Keratinocyte (primary cell): ENCODE measurements at regions not wholly inside any gene's neighbourhood (a gene's known extent, or its start where the extent isn't known, plus 50 kb on each side); places are given as distances from the start of the nearest gene placed in this dataset.

Experiments used
- DNase-seq: peaks from one replicate; pipeline ENCODE4 v3.0.0-alpha.2; 2011; ENCODE audit warnings: low read depth, missing footprints, low spot score
- FAIRE-seq: peaks from 2 replicates; lab custom pipeline; 2011; peaks lifted over from hg19 to GRCh38; lab: Jason Lieb, UNC
- H2AFZ ChIP-seq: 2 replicates; pipeline ENCODE4 v1.6.0; 2012; ENCODE audit warnings: low read length, control low read depth, inconsistent platforms; ENCODE audit not compliant: control insufficient read depth
- H3K27ac ChIP-seq: 2 replicates; pipeline ENCODE4 v1.5.1; 2011; ENCODE audit warnings: low read length; ENCODE audit not compliant: control insufficient read depth, insufficient read depth
- H3K27me3 ChIP-seq: 3 replicates; pipeline ENCODE4 v1.6.0; 2011; ENCODE audit warnings: low read length; ENCODE audit not compliant: control insufficient read depth, insufficient read depth; ENCODE audit errors: extremely low read depth
- H3K36me3 ChIP-seq, 2 experiments: 2 replicates in 1 of 2; 3 replicates in 1 of 2; pipeline ENCODE4 v1.5.1; 2011; ENCODE audit warnings: low read length in 2 of 2, mild to moderate bottlenecking in 1 of 2; ENCODE audit not compliant: control insufficient read depth in 2 of 2, insufficient read depth in 2 of 2; ENCODE audit errors: extremely low read depth in 1 of 2
- H3K4me1 ChIP-seq: 3 replicates; pipeline ENCODE4 v1.5.1; 2011; ENCODE audit warnings: low read length; ENCODE audit not compliant: control insufficient read depth, insufficient read depth; ENCODE audit errors: extremely low read depth
- H3K4me2 ChIP-seq: 3 replicates; pipeline ENCODE4 v1.6.0; 2011; ENCODE audit warnings: low read depth, low read length; ENCODE audit not compliant: control insufficient read depth, insufficient read depth; ENCODE audit errors: extremely low read depth
- H3K4me3 ChIP-seq, 3 experiments: fragments of 200-600 bp in 1 of 3; sonication (generic) in 1 of 3; 2 replicates in 2 of 3; 3 replicates in 1 of 3; pipeline ENCODE4 v1.5.1; 2011 to 2016; ENCODE audit warnings: low read length in 3 of 3, mild to moderate bottlenecking in 3 of 3, control low read depth in 2 of 3, inconsistent platforms in 1 of 3, low read depth in 1 of 3, mixed read lengths in 1 of 3, mixed run types in 1 of 3, moderate library complexity in 1 of 3; ENCODE audit not compliant: control insufficient read depth in 2 of 3, insufficient read depth in 2 of 3; ENCODE audit errors: extremely low read depth in 1 of 3
- H3K79me2 ChIP-seq: 2 replicates; pipeline ENCODE4 v1.6.0; 2012; ENCODE audit warnings: low read length; ENCODE audit not compliant: control insufficient read depth, insufficient read depth
- H3K9ac ChIP-seq: 3 replicates; pipeline ENCODE4 v1.6.0; 2011; ENCODE audit warnings: low read length; ENCODE audit not compliant: control insufficient read depth, insufficient read depth; ENCODE audit errors: extremely low read depth
- H3K9me1 ChIP-seq: 3 replicates; pipeline ENCODE4 v1.6.0; 2011; ENCODE audit warnings: low read length; ENCODE audit not compliant: control insufficient read depth, insufficient read depth; ENCODE audit errors: extremely low read depth
- H3K9me3 ChIP-seq: 2 replicates; pipeline ENCODE4 v1.5.1; 2012; ENCODE audit warnings: low read depth, low read length; ENCODE audit not compliant: control insufficient read depth
- H4K20me1 ChIP-seq: 3 replicates; pipeline ENCODE4 v1.6.0; 2011; ENCODE audit warnings: low read length; ENCODE audit not compliant: control insufficient read depth, insufficient read depth; ENCODE audit errors: extremely low read depth
- EZH2 ChIP-seq: IDR thresholded peaks from one replicate; pipeline ENCODE4 v1.6.1; 2012; ENCODE audit warnings: inconsistent platforms, mild to moderate bottlenecking, low read length, moderate library complexity
- dilution Hi-C: fragments of 300-500 bp; cut with MboI; formaldehyde crosslinking; loops from one replicate; pipeline ENCODE4 v1.7.0; 2020; ENCODE audit warnings: low sequenced_read_pairs; ENCODE audit not compliant: extremely low pct_ligation_motif_present
- TF ChIP-seq, protein P1 (sequence below), 3 experiments: IDR thresholded peaks in 1 of 3; conservative IDR thresholded peaks in 1 of 3; optimal IDR thresholded peaks in 1 of 3; 2 replicates in 2 of 3; 3 replicates in 1 of 3; pipeline versions ENCODE3 to v1.5.1; 2011; ENCODE audit warnings: low read length in 3 of 3, mild to moderate bottlenecking in 3 of 3, moderate library complexity in 2 of 3, control low read depth in 1 of 3, inconsistent platforms in 1 of 3; ENCODE audit not compliant: insufficient read depth in 2 of 3; ENCODE audit errors: extremely low read depth in 1 of 3

DNA sequence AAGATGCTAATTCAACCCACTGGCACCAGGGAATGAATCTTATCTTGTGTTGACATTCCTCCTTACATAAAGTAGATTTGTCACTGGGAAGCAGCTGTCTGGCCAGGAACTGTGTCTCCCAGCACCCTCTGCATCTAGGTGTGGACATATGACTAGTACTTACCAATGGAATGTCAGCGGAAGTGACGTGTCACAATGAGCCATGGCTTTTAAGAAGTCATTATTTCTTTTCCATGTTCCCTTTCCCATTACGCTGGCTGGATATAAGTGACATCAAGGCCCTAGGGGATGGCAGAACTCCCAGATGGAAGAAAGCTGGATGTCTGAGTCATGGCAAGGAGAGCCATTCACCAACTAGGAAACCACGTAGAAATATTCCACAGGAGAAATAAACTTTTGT lies 84.7 kb upstream of the MAST4 start:
- H4K20me1 ChIP-seq = no peaks in the 10 kb centered on the region
- no peak for TF ChIP-seq EZH2
- TF ChIP-seq, protein P1, sequence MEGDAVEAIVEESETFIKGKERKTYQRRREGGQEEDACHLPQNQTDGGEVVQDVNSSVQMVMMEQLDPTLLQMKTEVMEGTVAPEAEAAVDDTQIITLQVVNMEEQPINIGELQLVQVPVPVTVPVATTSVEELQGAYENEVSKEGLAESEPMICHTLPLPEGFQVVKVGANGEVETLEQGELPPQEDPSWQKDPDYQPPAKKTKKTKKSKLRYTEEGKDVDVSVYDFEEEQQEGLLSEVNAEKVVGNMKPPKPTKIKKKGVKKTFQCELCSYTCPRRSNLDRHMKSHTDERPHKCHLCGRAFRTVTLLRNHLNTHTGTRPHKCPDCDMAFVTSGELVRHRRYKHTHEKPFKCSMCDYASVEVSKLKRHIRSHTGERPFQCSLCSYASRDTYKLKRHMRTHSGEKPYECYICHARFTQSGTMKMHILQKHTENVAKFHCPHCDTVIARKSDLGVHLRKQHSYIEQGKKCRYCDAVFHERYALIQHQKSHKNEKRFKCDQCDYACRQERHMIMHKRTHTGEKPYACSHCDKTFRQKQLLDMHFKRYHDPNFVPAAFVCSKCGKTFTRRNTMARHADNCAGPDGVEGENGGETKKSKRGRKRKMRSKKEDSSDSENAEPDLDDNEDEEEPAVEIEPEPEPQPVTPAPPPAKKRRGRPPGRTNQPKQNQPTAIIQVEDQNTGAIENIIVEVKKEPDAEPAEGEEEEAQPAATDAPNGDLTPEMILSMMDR (optimal IDR thresholded peaks at IDR 0.05 in 1 of 3, IDR thresholded peaks at IDR 0.05 in 1 of 3, conservative IDR thresholded peaks at IDR 0.05 in 1 of 3; ENCODE audit: extremely low read depth in 1 of 3, insufficient read depth in 2 of 3, low read length in 3 of 3) = no peak
- FAIRE-seq (no peak), DNase-seq (peak; percentile 15)
- dilution Hi-C loops = no loop called here
- no peak overlapping the region for H2AFZ ChIP-seq
- no peak overlapping the region for H3K27ac ChIP-seq
- H3K9me3 ChIP-seq = no peaks in the 10 kb centered on the region
- no peak overlapping the region for H3K4me3 ChIP-seq
- H3K4me2 ChIP-seq = no peak overlapping the region
- H3K9ac ChIP-seq = no peak overlapping the region
- H3K79me2 ChIP-seq = no peaks in the 10 kb centered on the region
- H3K27me3 ChIP-seq = no peaks in the 10 kb centered on the region
- no peaks in the 10 kb centered on the region for H3K4me1 ChIP-seq
- H3K36me3 ChIP-seq = no peaks in the 10 kb centered on the region
- H3K9me1 ChIP-seq = no peaks in the 10 kb centered on the region

DNA sequence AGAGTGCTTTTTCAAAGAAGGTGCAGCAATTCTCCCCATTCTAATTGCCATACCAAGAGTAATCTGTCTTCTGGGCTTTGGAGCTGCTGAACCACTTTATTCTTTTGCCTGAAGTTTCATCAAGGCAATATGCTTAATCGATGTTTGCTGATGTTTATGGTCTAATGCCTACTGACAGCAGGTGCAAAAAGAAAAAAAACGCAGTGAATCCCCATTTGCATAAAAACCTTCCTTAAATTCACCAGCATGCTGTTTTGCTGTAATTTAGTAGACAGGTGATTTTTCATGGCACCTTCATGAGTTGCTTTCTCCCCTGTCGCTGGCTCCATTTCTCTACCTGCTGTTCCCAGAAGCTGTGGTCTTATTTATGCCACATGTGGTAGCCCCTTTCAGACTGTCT lies 83.1 kb upstream of the MAST4 start:
- dilution Hi-C loops = no loop called here
- Histone ChIP-seq H3K36me3 (no peaks in the 10 kb centered on the region), H3K4me1 (peaks cover 4% of the 10 kb centered on the region), H2AFZ (no peak overlapping the region), H3K27ac (no peak overlapping the region), H3K9me1 (no peaks in the 10 kb centered on the region), H3K27me3 (no peaks in the 10 kb centered on the region), H4K20me1 (no peaks in the 10 kb centered on the region), H3K4me2 (no peak overlapping the region), H3K9ac (no peak overlapping the region), H3K9me3 (no peaks in the 10 kb centered on the region), H3K4me3 (no peak overlapping the region), H3K79me2 (no peaks in the 10 kb centered on the region)
- FAIRE-seq = no peak
- DNase-seq = no peak
- no peak for TF ChIP-seq EZH2
- TF ChIP-seq, protein P1 (optimal IDR thresholded peaks at IDR 0.05 in 1 of 3, IDR thresholded peaks at IDR 0.05 in 1 of 3, conservative IDR thresholded peaks at IDR 0.05 in 1 of 3; ENCODE audit: extremely low read depth in 1 of 3, insufficient read depth in 2 of 3, low read length in 3 of 3) = no peak
